ENCODE measurements at regions not wholly inside any gene's neighbourhood (a gene's known extent, or its start where the extent isn't known, plus 50 kb on each side); places are given as distances from the start of the nearest gene placed in this dataset.

DNA sequence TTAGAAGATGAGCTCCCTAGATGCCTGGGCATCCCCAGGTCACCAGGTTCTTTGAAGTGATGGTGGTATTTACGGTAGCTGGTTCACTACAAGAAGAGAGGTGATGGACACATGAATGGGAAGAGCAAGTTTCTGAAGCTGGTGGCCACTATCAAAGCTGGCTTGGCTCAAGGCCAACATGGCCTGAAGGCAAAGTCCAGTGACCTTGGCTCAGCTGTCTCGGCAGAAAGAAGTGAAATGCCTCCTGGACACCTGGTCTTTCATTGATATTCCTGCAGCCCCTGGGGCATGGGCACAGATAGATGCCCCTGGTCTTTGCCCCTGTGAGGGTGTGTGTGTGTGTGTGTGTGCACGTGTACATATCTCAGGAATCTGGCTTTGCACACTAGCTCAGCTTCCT is 441.8 kb upstream of the TMPO start:
- no peak overlapping the region for H3K4me3 Mint-ChIP-seq
- Histone ChIP-seq H3K4me3 (ENCODE audit: low read length) (no peak overlapping the region), H3K27me3 (ENCODE audit: control insufficient read depth, insufficient read depth, low read length) (no peaks in the 10 kb centered on the region), H3K27ac (ENCODE audit: low read length) (no peak overlapping the region), H3K4me1 (ENCODE audit: control insufficient read depth, insufficient read depth, low read length) (no peaks in the 10 kb centered on the region), H3K9me3 (ENCODE audit: control insufficient read depth, insufficient read depth, low read length) (no peaks in the 10 kb centered on the region), H3K36me3 (ENCODE audit: control insufficient read depth, insufficient read depth, low read length) (no peaks in the 10 kb centered on the region)
- ATAC-seq (no peak), DNase-seq (no peak)
- H3K27me3 Mint-ChIP-seq (ENCODE audit: low read depth in 2 of 2), result no peaks in the 10 kb centered on the region
- intact Hi-C loops (cut with micrococcal nuclease), result no loop called here
- H3K9me3 Mint-ChIP-seq, result no peaks in the 10 kb centered on the region
- no peaks in the 10 kb centered on the region for H3K4me1 Mint-ChIP-seq
- no peak overlapping the region for H3K27ac Mint-ChIP-seq
- no peaks in the 10 kb centered on the region for H3K36me3 Mint-ChIP-seq
- 88% methylated on average over 2 of the region's 3 CpGs for WGBS (ENCODE audit: insufficient coverage)
- TF ChIP-seq, protein P1, sequence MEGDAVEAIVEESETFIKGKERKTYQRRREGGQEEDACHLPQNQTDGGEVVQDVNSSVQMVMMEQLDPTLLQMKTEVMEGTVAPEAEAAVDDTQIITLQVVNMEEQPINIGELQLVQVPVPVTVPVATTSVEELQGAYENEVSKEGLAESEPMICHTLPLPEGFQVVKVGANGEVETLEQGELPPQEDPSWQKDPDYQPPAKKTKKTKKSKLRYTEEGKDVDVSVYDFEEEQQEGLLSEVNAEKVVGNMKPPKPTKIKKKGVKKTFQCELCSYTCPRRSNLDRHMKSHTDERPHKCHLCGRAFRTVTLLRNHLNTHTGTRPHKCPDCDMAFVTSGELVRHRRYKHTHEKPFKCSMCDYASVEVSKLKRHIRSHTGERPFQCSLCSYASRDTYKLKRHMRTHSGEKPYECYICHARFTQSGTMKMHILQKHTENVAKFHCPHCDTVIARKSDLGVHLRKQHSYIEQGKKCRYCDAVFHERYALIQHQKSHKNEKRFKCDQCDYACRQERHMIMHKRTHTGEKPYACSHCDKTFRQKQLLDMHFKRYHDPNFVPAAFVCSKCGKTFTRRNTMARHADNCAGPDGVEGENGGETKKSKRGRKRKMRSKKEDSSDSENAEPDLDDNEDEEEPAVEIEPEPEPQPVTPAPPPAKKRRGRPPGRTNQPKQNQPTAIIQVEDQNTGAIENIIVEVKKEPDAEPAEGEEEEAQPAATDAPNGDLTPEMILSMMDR (IDR thresholded peaks at IDR 0.05), result no peak

GRCh38 chr12:98074286-98074685 is 441.1 kb upstream of the TMPO start:
- Mint-ChIP-seq H3K9me3 (no peaks in the 10 kb centered on the region), H3K4me1 (no peaks in the 10 kb centered on the region), H3K36me3 (no peaks in the 10 kb centered on the region), H3K27me3 (ENCODE audit: low read depth in 2 of 2) (no peaks in the 10 kb centered on the region), H3K27ac (no peak overlapping the region), H3K4me3 (no peak overlapping the region)
- TF ChIP-seq, protein P1 (IDR thresholded peaks at IDR 0.05), result no peak
- H3K9me3 ChIP-seq (ENCODE audit: control insufficient read depth, insufficient read depth, low read length), result no peaks in the 10 kb centered on the region
- no peak for ATAC-seq
- H3K4me3 ChIP-seq (ENCODE audit: low read length), result no peak overlapping the region
- WGBS (ENCODE audit: insufficient coverage), result 75% methylated on average over 1 of the region's 2 CpGs
- no peaks in the 10 kb centered on the region for H3K4me1 ChIP-seq (ENCODE audit: control insufficient read depth, insufficient read depth, low read length)
- H3K36me3 ChIP-seq (ENCODE audit: control insufficient read depth, insufficient read depth, low read length), result no peaks in the 10 kb centered on the region
- DNase-seq, result no peak
- H3K27ac ChIP-seq (ENCODE audit: low read length), result no peak overlapping the region
- intact Hi-C loops (cut with micrococcal nuclease), result no loop called here
- H3K27me3 ChIP-seq (ENCODE audit: control insufficient read depth, insufficient read depth, low read length), result no peaks in the 10 kb centered on the region

- WGBS (ENCODE audit: insufficient coverage), result 83% methylated on average over 5 of the region's 5 CpGs
- peaks cover 0 to 7% of the 10 kb centered on the region in 2 donors for H3K27me3 Mint-ChIP-seq (ENCODE audit: low read depth in 2 of 2)
- peaks cover 3 to 4% of the 10 kb centered on the region in 2 donors for H3K9me3 Mint-ChIP-seq
Measured at GRCh38 chr12:98084391-98084790, 431.0 kb upstream of the TMPO start.

More at GRCh38 chr12:98084391-98084790, 431.0 kb upstream of the TMPO start:
- Mint-ChIP-seq H3K4me1 (no peaks in the 10 kb centered on the region), H3K36me3 (no peaks in the 10 kb centered on the region), H3K27ac (no peak overlapping the region), H3K4me3 (no peak overlapping the region)
- no peak for DNase-seq
- no peaks in the 10 kb centered on the region for H3K9me3 ChIP-seq (ENCODE audit: control insufficient read depth, insufficient read depth, low read length)
- intact Hi-C loops (cut with micrococcal nuclease), result no loop called here
- H3K4me3 ChIP-seq (ENCODE audit: low read length), result no peak overlapping the region
- no peaks in the 10 kb centered on the region for H3K4me1 ChIP-seq (ENCODE audit: control insufficient read depth, insufficient read depth, low read length)
- H3K36me3 ChIP-seq (ENCODE audit: control insufficient read depth, insufficient read depth, low read length), result no peaks in the 10 kb centered on the region
- H3K27ac ChIP-seq (ENCODE audit: low read length), result no peak overlapping the region
- TF ChIP-seq, protein P1 (IDR thresholded peaks at IDR 0.05), result no peak
- H3K27me3 ChIP-seq (ENCODE audit: control insufficient read depth, insufficient read depth, low read length), result no peaks in the 10 kb centered on the region
- no peak for ATAC-seq
